NCI-H526 (cell line): ENCODE measurements at regions not wholly inside any gene's neighbourhood (a gene's known extent, or its start where the extent isn't known, plus 50 kb on each side); places are given as distances from the start of the nearest gene placed in this dataset.
A peak's percentile ranks its signal among the peaks of the same experiment; 100 is the strongest.

Experiments used
- DNase-seq, 2 experiments: peaks; one replicate each; lab custom pipeline; 2025; lab: John Stamatoyannopoulos, UW

- no peak for DNase-seq
These were observed 325.0 kb upstream of the EMCN start for GRCh38 chr4:100842856-100843255.

GRCh38 chr4:100841911-100842310 lies 324.1 kb upstream of the EMCN start:
- DNase-seq: no peak

GRCh38 chr4:100839712-100840111 lies 321.9 kb upstream of the EMCN start:
- no peak for DNase-seq

GRCh38 chr4:100838286-100838685 lies 320.5 kb upstream of the EMCN start:
- no peak for DNase-seq

GRCh38 chr4:100836929-100837328 lies 319.1 kb upstream of the EMCN start:
- DNase-seq: no peak

GRCh38 chr4:100834616-100835015 lies 316.8 kb upstream of the EMCN start:
- no peak for DNase-seq

- DNase-seq: no peak
These were observed 316.1 kb upstream of the EMCN start for GRCh38 chr4:100833906-100834305.

- no peak for DNase-seq
These were observed 311.3 kb upstream of the EMCN start for GRCh38 chr4:100828986-100829685.

GRCh38 chr4:100828364-100828763 lies 310.5 kb upstream of the EMCN start:
- DNase-seq: no peak

GRCh38 chr4:100827756-100828155 lies 309.9 kb upstream of the EMCN start:
- no peak for DNase-seq

GRCh38 chr4:100826808-100827548 lies 309.2 kb upstream of the EMCN start:
- DNase-seq: peak; percentile 49 to 73

GRCh38 chr4:100826067-100826466 lies 308.2 kb upstream of the EMCN start:
- no peak for DNase-seq

GRCh38 chr4:100823993-100824323 lies 306.1 kb upstream of the EMCN start:
- no peak for DNase-seq

- no peak for DNase-seq
These were observed 305.5 kb upstream of the EMCN start for GRCh38 chr4:100823066-100823992.

- DNase-seq: no peak
These were observed 302.4 kb upstream of the EMCN start for GRCh38 chr4:100820249-100820648.

GRCh38 chr4:100819505-100819904 lies 301.7 kb upstream of the EMCN start:
- DNase-seq: no peak

GRCh38 chr4:100816436-100817045 lies 298.7 kb upstream of the EMCN start:
- no peak for DNase-seq

GRCh38 chr4:100811046-100811445 lies 293.2 kb upstream of the EMCN start:
- no peak for DNase-seq

GRCh38 chr4:100809506-100809905 lies 291.7 kb upstream of the EMCN start:
- no peak for DNase-seq

GRCh38 chr4:100806988-100807387 lies 289.2 kb upstream of the EMCN start:
- no peak for DNase-seq

- DNase-seq: no peak
These were observed 287.7 kb upstream of the EMCN start for GRCh38 chr4:100805538-100805937.
